OCI-LY7 (cell line): ENCODE measurements at regions not wholly inside any gene's neighbourhood (a gene's known extent, or its start where the extent isn't known, plus 50 kb on each side); places are given as distances from the start of the nearest gene placed in this dataset.

Experiments
- CTCF ChIP-seq: fragments of 200-600 bp; sonication (generic); conservative IDR thresholded peaks from 2 replicates; pipeline ENCODE4 v1.5.1; 2014; ENCODE audit warnings: mild to moderate bottlenecking, antibody characterized with exemption, low read length, moderate library complexity, mixed read lengths
- EZH2phosphoT487 ChIP-seq: fragments of 200-600 bp; sonication (generic); IDR thresholded peaks from 2 replicates; pipeline ENCODE4 v1.6.1; 2018; ENCODE audit warnings: low read depth, borderline replicate concordance, mild to moderate bottlenecking, mixed run types, antibody characterized with exemption, low read length, moderate library complexity, mixed read lengths

- TF ChIP-seq CTCF, result no peak
- no peak for TF ChIP-seq EZH2phosphoT487
These were observed 98.0 kb downstream of the MARCHF4 start for GRCh38 chr2:216274194-216274840.
